ENCODE measurements at regions not wholly inside any gene's neighbourhood (a gene's known extent, or its start where the extent isn't known, plus 50 kb on each side); places are given as distances from the start of the nearest gene placed in this dataset.

GRCh38 chr7:50836646-50837045, 54.0 kb upstream of the GRB10 start:
- no peaks in the 10 kb centered on the region for H3K4me1 ChIP-seq (ENCODE audit: insufficient read depth, low read length)
- H3K9me3 ChIP-seq (ENCODE audit: insufficient read depth, low read length, severe bottlenecking), result no peaks in the 10 kb centered on the region
- no peak overlapping the region for H3K4me3 ChIP-seq (ENCODE audit: low read depth in 1 of 2, low read length in 2 of 2)
- H3K4me2 ChIP-seq (ENCODE audit: insufficient read depth, low read length), result no peak overlapping the region
- ATAC-seq (ENCODE audit: insufficient read depth, low read depth) (no peak), DNase-seq (no peak)
- H3K36me3 ChIP-seq (ENCODE audit: insufficient read depth, low read length), result no peaks in the 10 kb centered on the region
- H3K27me3 ChIP-seq (ENCODE audit: insufficient read depth, low read length, poor library complexity), result no peaks in the 10 kb centered on the region
- H4K20me1 ChIP-seq (ENCODE audit: insufficient read depth, low read length), result no peaks in the 10 kb centered on the region
- TF ChIP-seq EZH2 (IDR thresholded peaks at IDR 0.05; ENCODE audit: borderline replicate concordance, low read depth, low read length, severe bottlenecking) (no peak), CTCF (IDR thresholded peaks at IDR 0.05; ENCODE audit: borderline replicate concordance, extremely low read depth, low read length, poor library complexity, severe bottlenecking) (no peak)
- no peak overlapping the region for H2AFZ ChIP-seq (ENCODE audit: low read depth, low read length)
- no peaks in the 10 kb centered on the region for H3K79me2 ChIP-seq (ENCODE audit: insufficient read depth, low read length)
- H3K9ac ChIP-seq (ENCODE audit: low read depth, low read length), result no peak overlapping the region
- no peak overlapping the region for H3K27ac ChIP-seq (ENCODE audit: low read length)

GRCh38 chr7:50835156-50835555, 52.5 kb upstream of the GRB10 start:
- H3K4me1 ChIP-seq (ENCODE audit: insufficient read depth, low read length), result no peaks in the 10 kb centered on the region
- DNase-seq (no peak), ATAC-seq (ENCODE audit: insufficient read depth, low read depth) (no peak)
- no peak overlapping the region for H3K4me3 ChIP-seq (ENCODE audit: low read depth in 1 of 2, low read length in 2 of 2)
- H3K79me2 ChIP-seq (ENCODE audit: insufficient read depth, low read length), result no peaks in the 10 kb centered on the region
- H2AFZ ChIP-seq (ENCODE audit: low read depth, low read length), result no peak overlapping the region
- TF ChIP-seq CTCF (IDR thresholded peaks at IDR 0.05; ENCODE audit: borderline replicate concordance, extremely low read depth, low read length, poor library complexity, severe bottlenecking) (no peak), EZH2 (IDR thresholded peaks at IDR 0.05; ENCODE audit: borderline replicate concordance, low read depth, low read length, severe bottlenecking) (no peak)
- H3K4me2 ChIP-seq (ENCODE audit: insufficient read depth, low read length), result no peak overlapping the region
- H4K20me1 ChIP-seq (ENCODE audit: insufficient read depth, low read length), result no peaks in the 10 kb centered on the region
- H3K9ac ChIP-seq (ENCODE audit: low read depth, low read length), result no peak overlapping the region
- H3K27ac ChIP-seq (ENCODE audit: low read length), result no peak overlapping the region
- H3K27me3 ChIP-seq (ENCODE audit: insufficient read depth, low read length, poor library complexity), result no peaks in the 10 kb centered on the region
- no peaks in the 10 kb centered on the region for H3K9me3 ChIP-seq (ENCODE audit: insufficient read depth, low read length, severe bottlenecking)
- H3K36me3 ChIP-seq (ENCODE audit: insufficient read depth, low read length), result no peaks in the 10 kb centered on the region

- H3K27me3 ChIP-seq (ENCODE audit: insufficient read depth, low read length, poor library complexity), result no peaks in the 10 kb centered on the region
Observed at GRCh38 chr7:50834679-50835078, 52.0 kb upstream of the GRB10 start.

More at GRCh38 chr7:50834679-50835078, 52.0 kb upstream of the GRB10 start:
- Histone ChIP-seq H3K27ac (ENCODE audit: low read length) (no peak overlapping the region), H3K4me1 (ENCODE audit: insufficient read depth, low read length) (no peaks in the 10 kb centered on the region), H3K79me2 (ENCODE audit: insufficient read depth, low read length) (no peaks in the 10 kb centered on the region), H3K36me3 (ENCODE audit: insufficient read depth, low read length) (no peaks in the 10 kb centered on the region), H2AFZ (ENCODE audit: low read depth, low read length) (no peak overlapping the region), H3K4me2 (ENCODE audit: insufficient read depth, low read length) (no peak overlapping the region), H4K20me1 (ENCODE audit: insufficient read depth, low read length) (no peaks in the 10 kb centered on the region), H3K4me3 (ENCODE audit: low read depth in 1 of 2, low read length in 2 of 2) (no peak overlapping the region), H3K9ac (ENCODE audit: low read depth, low read length) (no peak overlapping the region), H3K9me3 (ENCODE audit: insufficient read depth, low read length, severe bottlenecking) (no peaks in the 10 kb centered on the region)
- TF ChIP-seq CTCF (IDR thresholded peaks at IDR 0.05; ENCODE audit: borderline replicate concordance, extremely low read depth, low read length, poor library complexity, severe bottlenecking) (no peak), EZH2 (IDR thresholded peaks at IDR 0.05; ENCODE audit: borderline replicate concordance, low read depth, low read length, severe bottlenecking) (no peak)
- no peak for ATAC-seq (ENCODE audit: insufficient read depth, low read depth)
- DNase-seq, result no peak
